GM18858 (cell line): ENCODE measurements at regions not wholly inside any gene's neighbourhood (a gene's known extent, or its start where the extent isn't known, plus 50 kb on each side); places are given as distances from the start of the nearest gene placed in this dataset.

ENCODE experiments used
- ATAC-seq: cut with Tn5 transposase; IDR thresholded peaks from one replicate; pipeline ENCODE4 v1.9.1; 2021; ENCODE audit not compliant: unreplicated experiment

DNA sequence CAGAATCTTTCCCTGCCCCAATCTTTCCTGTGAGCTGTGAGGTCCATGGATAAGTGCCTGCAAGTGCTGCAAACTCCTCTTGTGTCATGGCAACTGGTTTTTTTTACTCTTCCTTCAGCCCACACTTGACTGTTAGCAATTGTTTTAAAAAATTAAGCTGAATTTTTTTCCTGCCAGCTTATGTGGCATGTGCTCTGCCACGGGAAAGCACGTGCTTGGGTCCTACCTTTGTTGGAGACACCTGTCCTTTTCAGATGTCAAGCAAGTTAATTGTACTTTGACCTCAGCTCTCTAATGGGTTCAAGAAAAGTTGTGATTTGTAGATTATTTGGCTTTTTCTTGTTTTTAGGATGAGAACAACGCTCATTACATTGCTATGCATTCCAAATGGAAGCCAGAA lies 398.5 kb downstream of the NUF2 start:
- no peak for ATAC-seq

DNA sequence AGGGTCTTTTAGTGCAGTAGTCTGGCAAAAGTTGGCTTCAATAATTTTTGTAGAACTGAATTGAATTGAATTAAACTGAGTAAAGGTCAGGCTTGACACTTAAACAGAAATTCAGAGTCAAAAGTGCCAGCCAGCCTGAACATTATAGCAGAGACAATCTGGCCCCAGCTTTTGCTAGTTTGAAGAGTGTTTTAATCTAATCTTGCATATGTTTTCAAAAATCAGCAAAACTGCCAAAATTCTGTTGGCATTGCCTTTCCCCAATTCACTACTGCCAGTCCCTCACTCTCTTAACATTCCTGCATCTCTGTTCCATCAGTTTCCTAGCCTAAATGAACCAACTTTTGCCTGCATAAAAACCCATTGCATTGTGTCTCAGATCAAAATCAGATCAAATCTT lies 403.8 kb downstream of the NUF2 start:
- no peak for ATAC-seq

DNA sequence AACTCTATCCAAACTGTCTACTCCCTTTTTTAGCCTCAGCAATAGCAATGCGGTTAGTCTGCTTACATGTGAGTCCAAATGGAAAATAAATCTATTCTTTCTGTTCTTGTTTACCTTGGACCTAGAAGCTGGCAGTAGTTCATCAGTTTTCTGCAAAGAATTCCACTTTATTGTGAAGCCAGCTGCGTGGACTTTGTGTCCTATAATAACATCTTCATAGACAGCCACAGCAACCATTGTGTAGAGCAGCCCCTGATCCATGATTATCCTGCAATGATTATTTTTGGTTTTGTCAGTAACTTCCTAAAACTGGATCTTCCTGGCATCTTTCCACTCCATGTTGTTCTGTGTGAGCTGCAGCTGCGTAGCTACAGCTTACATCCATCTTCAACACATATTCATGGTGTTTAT lies 408.7 kb downstream of the NUF2 start:
- no peak for ATAC-seq

DNA sequence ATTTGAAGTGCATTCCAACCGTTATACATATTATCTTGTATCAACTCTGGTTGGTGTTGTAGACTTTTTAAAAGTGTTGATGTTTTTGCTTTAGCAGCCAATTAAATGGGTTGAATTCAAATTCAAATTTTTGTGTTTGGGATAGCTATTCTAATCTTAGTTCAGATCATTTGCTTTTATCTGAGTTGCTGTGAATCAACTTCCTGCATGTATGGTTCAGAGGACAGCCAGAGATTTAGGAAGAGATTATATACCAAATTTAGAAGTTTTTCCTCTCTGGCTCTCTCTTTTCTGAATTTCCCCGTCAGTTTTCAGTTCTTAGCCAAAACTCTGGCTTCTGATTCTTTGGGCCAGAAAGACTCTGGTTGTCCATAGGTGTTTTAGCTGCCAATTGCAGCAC lies 415.5 kb downstream of the NUF2 start:
- no peak for ATAC-seq

DNA sequence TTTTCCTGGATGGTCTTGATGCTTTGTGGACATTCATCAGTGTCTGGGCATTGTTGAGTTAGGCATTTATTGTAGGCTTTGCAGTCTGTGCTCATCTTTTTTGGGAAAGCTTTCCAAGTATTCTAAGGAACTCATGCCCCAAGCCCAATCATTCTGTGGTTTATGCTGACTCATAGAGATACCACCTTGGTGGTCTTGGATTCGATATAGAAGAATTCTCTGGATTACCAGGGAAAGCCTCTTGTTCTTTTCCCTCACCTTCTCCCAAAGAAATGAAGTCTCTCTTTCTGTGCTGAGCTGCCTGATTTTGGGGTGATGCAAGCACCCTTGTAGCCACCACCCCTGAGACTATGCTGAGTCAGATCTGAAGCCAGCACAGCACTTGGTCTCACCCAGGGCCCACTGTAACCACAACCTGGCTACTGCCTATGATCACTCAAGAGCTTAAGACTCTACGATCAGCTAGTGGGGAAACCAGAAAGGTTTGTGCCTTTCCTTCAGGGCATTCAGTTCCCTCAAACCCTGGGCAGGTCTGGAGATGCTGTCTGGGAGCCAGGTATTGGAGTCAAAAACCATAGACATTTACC lies 422.6 kb downstream of the NUF2 start:
- ATAC-seq, result no peak

DNA sequence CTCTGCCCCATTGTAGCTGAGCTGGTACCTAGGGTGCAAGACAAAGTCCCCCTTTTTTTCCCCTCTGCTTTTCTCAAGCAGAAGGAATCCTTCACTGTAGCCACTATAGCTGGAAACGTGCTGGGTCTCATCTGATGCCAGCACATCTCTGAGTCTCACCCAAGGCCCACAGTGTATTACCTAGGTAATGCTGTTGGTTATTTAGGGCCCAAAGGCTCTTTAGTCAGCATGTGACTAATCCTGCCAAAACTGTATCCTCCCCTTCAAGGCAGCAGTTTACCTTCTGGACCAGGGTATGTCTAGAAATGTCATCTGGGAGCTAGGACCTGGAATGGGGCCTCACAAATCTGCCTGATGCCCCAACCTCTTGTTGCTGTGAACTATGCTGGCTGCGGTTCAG lies 423.4 kb downstream of the NUF2 start:
- no peak for ATAC-seq

DNA sequence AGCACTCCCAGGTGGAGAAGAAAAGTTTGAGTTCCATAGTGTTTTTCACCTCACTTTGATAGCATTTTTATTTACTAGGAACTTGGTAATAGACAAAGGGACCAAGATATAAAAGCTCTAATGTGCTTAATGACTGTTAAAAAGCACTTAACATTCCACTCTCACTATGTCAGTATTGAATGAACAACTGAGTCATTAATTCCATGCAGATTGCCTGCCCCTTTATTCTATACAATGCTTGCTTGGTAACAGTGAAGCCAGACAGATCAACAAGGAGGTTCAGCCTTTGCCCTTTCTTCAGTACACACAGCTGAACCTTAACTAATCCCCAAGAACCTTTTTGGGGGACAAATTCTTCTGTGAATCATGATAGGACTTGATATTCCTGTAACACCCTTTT lies 425.5 kb downstream of the NUF2 start:
- no peak for ATAC-seq

DNA sequence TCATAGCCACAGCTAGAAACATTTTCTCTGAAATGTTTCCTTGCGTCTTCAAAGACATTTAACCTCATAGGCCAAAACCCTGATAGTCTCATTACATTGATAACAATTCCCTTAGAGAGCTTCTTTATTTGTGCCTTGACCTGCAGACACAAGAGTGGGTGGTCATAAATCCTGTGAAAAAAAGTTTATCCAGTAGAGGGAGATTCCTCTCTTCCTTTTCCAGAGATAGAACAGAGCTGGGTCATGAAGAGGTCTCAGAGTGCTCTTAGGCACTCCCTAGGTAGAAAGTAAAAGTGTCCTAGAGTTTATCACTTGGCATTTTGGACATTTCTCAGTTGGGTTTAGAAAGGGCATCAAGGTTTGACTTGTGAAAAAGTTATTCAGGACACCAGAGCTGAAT lies 426.1 kb downstream of the NUF2 start:
- no peak for ATAC-seq

DNA sequence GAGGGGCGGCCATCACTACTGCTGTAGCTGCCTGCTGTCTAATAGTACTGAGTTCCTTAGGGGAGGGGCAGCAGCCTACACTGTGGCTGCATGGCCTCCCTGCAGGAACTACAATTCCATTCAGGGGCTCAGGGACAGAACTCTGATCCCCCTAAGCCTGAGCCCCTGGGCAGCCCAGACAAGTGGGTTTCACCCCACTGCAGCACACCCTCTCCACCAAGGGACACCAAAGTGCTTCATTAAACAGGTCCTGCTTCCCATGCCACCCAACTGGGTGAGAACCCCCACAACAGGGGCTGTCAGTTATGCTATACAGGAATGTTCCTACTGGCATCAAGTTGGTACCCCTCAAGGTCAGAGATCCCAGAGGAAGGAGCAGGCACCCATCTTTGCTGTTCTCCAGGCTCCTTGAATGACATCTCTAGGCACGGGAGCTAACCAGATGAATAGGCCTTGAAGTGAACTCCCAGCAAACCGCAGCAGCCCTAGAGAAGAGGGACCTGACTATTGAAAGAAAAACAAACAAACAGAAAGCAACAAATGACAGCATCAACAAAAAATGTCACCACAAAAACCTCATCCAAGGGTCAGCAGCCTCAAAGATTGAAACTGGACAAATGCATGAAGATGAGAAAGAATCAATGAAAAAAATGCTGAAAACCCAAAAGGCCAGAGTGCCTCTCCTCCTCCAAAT lies 437.4 kb downstream of the NUF2 start:
- no peak for ATAC-seq

DNA sequence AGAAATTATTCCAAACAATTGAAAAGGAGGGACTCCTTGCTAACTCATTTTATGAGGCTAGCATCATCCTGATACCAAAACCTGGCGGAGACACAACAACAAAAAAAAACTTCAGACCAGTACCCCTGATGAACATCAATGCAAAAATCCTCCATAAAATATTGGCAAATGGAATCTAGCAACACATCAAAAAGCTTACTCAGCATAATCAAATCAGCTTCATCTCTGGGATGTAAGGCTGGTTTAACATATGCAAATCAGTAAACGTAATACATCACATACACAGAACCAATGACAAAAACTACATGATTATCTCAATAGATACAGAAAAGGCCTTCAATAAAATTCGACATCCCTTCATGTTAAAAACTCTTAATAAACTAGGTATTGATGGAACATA lies 440.1 kb downstream of the NUF2 start:
- no peak for ATAC-seq

DNA sequence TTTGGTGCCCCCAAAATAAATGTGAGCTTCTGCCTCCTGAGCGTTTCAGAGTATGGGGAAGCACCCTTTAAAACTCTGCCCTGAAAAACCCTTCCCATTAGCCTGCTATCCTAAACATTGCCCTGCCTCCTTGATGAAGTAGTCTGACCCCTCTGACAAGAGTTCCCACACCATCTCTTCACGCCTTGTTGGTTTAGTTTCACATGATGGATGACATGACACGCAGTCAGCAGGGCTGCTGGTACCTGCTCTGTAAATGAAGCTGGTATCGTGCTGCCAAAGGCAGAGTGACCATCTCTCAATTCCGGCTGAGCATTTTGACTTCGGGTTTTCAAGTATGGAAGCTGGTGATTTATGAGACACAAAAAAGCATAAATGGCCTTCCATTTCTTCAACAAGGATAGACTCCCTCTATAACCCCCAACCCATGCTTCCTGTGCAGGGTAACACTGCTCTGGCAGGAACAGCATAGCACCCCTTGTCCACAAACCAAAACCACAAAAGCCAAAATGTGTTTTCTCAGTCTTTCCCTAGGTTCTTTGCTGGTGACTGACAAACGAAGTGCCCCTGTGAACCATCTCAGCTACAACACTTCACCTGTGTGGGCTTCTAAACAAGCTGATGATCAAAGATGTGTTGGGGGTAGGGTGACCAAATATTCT lies 444.6 kb downstream of the NUF2 start:
- ATAC-seq, result no peak

DNA sequence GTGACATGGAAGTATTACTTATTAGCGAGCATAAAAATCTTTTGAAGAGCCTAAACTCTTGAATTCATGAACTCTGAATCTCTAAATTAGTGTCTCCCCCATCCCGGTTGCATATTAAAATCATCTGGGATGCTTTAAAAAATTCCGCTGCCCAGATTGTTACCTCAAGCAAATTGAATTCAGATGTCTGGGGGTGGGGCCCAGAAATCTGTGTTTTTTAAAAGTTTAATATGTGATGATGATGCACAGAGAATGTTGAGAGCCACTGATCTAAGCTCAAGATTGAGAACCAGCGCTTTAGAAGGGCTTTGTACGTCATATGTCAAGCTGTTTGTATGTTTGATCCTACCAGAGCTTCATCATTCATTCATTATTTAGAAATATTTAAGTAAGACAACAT lies 446.8 kb downstream of the NUF2 start:
- ATAC-seq, result no peak

DNA sequence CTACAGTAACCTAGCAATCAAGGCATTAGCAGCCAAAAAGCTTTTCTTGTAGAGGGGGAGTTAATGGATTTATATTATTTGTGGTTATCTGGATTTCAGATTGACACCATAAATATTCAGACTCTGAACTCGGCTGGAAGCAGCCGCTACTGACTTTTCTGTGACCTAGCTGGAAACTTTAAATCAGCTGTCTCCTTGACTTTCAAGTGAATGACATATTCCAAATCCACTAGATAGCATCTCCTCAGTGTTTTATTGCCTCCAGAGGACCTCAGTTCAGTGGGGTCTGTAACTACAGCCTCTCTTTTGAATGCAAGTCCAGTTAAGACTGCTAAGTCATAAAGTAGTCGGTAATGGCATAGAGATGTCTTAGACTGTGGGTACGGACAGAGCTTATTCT lies 448.5 kb downstream of the NUF2 start:
- no peak for ATAC-seq

DNA sequence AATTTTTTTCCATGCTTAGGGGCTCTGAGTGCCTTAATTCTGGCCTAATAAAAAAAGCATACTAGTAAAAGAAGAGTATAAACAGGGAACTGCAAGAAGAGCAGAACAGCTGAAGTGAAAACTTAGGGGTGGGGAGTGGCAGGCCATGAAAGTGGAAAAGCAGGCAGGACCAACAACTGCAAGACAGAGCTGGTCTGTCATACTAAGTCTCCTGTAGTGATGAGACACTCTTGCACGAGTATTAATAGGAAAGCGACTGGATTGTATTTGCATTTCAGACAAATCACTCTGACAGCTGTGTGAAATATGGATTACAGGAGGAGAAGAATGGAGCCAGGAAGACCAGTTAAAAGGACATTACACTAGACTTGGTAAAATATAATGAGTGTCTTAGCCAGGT lies 449.9 kb downstream of the NUF2 start:
- no peak for ATAC-seq

DNA sequence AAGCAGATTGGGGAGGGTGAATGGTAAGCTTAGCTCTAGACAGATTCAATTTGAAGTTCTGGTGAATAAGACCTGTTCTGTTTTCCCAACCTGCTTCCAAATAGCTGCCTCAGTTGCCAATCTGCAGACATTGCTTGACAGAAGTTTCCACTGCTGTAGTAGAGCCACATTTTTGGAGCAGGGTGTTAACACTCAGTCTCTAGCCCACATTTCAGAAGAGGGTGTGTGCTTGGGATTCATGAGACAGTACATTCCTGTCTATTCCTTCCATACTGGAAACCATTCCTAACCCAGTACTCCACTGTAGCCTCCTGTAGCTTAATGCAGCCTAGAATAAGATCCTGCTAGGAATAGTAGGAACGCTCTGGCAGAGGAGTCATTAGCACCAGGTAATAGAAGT lies 450.5 kb downstream of the NUF2 start:
- no peak for ATAC-seq

DNA sequence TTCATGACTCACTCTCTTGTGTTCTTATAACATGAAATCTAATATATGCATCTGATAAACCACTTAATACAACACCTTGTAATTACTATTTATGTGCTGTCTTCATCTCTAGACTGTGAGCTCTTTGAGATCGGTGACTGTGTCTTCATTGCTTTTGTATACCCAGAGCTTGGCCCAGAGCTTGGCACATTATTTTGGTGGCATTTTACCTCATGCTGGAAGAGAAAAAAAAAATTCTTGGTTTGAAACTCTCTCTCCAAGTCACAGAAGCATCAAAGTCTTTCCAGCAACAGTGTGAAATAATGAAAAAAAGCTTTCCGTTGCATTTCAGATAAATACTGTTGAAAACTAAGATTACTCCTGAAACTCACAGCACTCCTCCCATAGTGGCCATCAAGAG lies 451.6 kb downstream of the NUF2 start:
- ATAC-seq, result no peak

DNA sequence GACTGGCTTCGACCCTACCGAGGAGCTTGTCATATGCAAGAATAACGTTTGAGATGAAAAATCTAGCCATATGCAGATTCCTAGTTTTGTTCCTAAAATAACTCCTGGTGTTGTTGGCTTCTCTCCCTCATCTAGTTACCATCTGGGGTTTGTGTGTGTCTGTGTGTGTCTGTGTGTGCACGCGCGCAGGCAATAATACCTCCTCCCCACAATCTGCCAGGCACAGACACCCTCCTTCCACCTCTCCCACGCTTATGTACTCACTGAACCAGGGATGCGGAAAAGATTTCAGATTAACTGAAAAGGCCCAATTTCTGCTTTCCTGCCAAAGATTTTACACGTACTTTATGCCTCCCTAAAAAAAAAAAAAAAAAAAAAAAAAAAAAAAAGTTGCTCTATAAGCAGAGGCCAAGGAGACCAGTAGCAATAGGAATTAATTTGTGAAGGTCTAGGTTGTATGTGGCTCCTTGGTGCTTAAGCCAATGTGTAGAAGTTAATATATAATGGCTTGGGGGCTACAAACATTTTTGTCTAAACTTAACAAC lies 452.7 kb downstream of the NUF2 start:
- ATAC-seq, result no peak

DNA sequence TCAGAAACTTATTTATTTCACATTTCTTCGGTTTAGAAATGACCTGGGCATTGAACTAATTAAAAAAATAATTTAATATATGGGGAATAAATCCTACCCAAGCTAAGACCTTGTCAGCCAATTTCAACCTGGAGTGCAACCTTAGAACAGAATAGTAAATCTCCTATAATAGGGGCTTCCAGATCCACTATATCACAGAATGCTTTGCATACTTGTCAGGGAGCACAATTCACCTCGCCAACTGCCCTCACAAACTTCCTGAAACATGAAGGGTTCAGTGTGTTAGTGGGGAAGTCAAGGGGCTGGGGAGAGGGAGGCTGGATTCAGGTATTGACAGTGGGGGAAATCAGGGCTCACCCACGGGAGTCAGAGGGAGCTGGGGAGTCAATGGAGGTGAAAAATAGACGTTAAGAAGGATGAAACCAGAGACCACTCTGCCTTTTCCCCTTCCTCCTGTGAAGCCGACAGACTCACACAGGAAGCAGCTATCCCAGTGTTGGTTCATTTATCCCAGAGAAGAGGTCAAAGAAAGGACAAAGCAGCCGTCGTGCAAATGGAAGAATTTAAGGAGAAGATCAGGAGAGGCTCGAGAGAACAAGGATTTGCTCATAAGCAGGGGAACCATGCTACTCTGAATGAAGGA lies 453.3 kb downstream of the NUF2 start:
- ATAC-seq, result no peak

DNA sequence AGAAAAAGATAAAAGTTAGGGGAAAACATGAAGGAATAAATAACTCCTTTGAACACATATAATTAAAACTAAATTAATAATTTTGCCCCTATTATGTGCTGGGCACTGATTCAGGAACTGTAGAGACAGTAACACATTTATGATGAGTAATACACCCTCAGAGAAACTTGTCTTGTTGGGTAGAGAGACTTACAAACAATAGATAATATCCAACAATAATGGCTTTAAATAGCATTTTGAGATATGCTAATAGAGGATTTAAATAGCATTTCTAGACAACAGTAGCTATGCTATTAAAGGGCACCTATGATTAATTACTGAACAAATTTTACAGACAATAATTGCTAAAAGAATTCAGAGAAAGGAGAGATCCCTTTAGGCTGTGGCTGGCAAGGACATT lies 455.5 kb downstream of the NUF2 start:
- no peak for ATAC-seq

DNA sequence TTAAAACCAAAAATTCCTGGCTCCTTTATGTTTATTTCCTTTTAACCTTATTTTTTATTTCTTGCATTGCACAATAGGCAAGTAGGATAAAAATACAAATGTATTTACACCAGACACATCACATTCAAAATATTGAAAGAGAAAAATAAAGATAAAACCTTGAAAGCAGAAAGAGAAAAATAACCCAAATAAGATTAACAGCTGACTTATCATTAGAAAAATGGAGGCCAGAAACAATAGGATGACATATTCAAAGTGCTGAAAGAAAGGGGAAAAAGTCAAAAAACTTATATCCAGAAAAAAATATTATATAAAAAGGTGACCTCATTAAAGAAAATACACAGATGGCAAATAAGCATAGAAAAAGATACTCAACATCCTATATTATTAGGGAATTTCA lies 459.4 kb downstream of the NUF2 start:
- ATAC-seq, result no peak

DNA sequence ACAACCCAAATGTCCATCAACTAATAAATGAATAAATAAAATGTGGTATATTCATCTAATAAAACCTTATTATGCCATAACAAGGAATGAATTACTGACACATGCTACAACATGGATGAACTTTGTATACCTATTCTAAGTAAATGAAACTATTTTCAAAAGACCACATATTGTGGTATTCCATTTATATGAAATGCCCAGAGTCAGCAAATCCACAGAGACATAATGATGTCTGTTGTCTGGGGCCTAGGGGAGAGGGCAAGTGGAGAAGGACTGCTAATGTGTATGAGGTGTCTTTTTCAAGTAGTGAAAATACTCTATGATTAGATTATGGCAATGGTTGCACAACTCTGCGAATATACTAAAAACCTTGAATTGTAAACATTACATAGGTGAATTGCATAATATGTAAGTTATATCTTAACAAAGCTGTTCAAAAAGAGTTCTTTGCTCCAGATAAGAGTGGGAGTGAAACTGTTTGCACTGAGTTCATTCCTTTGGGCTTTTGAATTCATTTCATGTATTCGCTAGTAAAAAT lies 464.2 kb downstream of the NUF2 start:
- no peak for ATAC-seq

DNA sequence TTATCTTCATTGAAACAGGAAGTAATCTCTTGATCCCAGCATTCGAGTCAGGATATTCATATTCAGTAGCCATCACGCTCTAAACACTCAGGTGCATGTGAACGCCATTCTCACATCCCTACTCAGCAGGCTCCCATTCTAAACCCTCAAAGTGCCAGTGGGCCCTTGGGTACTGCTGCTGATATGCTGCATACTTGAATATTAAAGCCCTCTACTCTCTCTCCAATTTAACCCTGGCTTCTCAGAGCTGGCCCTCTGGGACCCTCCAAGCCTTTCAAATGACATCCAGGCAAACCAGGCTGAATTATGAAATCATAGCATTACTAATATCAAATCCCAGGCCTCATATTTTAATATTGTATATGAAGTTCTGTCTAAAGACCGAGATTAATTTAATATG lies 468.2 kb downstream of the NUF2 start:
- no peak for ATAC-seq
